ENCODE measurements at regions not wholly inside any gene's neighbourhood (a gene's known extent, or its start where the extent isn't known, plus 50 kb on each side); places are given as distances from the start of the nearest gene placed in this dataset.

DNA sequence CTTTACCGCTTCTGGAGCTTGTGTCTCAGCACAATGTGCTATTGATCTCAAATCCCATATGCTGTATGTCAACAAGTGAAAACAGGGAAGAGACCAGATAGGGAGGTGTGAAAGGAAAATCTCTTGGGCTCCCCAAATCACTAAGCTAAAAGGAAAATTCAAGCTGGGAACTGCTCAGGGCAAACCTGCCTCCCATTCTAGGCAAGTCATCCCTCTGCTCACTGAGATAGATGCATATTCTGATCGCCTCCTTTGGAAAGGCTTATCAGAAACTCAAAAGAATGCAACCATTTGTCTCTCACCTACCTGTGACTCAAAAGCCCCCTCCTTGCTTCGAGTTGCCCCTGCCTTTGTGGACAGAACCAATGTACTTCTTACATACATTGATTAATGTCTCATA is 161.1 kb upstream of the LYZL1 start:
- TF ChIP-seq POLR2A (IDR thresholded peaks at IDR 0.05; ENCODE audit: low read depth), result no peak
- TF ChIP-seq, protein P1, sequence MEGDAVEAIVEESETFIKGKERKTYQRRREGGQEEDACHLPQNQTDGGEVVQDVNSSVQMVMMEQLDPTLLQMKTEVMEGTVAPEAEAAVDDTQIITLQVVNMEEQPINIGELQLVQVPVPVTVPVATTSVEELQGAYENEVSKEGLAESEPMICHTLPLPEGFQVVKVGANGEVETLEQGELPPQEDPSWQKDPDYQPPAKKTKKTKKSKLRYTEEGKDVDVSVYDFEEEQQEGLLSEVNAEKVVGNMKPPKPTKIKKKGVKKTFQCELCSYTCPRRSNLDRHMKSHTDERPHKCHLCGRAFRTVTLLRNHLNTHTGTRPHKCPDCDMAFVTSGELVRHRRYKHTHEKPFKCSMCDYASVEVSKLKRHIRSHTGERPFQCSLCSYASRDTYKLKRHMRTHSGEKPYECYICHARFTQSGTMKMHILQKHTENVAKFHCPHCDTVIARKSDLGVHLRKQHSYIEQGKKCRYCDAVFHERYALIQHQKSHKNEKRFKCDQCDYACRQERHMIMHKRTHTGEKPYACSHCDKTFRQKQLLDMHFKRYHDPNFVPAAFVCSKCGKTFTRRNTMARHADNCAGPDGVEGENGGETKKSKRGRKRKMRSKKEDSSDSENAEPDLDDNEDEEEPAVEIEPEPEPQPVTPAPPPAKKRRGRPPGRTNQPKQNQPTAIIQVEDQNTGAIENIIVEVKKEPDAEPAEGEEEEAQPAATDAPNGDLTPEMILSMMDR (IDR thresholded peaks at IDR 0.05), result no peak
- no peak for TF ChIP-seq POLR2AphosphoS5 (IDR thresholded peaks at IDR 0.05)
